Endodermal cell (in vitro differentiated cells): ENCODE measurements at regions not wholly inside any gene's neighbourhood (a gene's known extent, or its start where the extent isn't known, plus 50 kb on each side); places are given as distances from the start of the nearest gene placed in this dataset.

Source experiments
- DNase-seq: peaks from one replicate; pipeline ENCODE4 v3.0.0-alpha.2; 2017
- H3K27ac ChIP-seq: 2 replicates; pipeline ENCODE4 v1.5.1; 2013; ENCODE audit warnings: mild to moderate bottlenecking, low read depth, low read length, moderate library complexity
- H3K27me3 ChIP-seq: 2 replicates; pipeline ENCODE4 v1.6.1; 2013; ENCODE audit warnings: mild to moderate bottlenecking, low read length, moderate library complexity; ENCODE audit not compliant: insufficient read depth, control insufficient read depth, poor library complexity, severe bottlenecking
- H3K36me3 ChIP-seq: 2 replicates; pipeline ENCODE4 v1.7.0; 2013; ENCODE audit warnings: mild to moderate bottlenecking, low read length, moderate library complexity; ENCODE audit not compliant: control insufficient read depth, insufficient read depth
- H3K4me1 ChIP-seq: one replicate; pipeline ENCODE4 v1.7.0; 2013; ENCODE audit warnings: low read length; ENCODE audit not compliant: control insufficient read depth, insufficient read depth
- H3K4me3 ChIP-seq: 2 replicates; pipeline ENCODE4 v1.5.1; 2013; ENCODE audit warnings: mild to moderate bottlenecking, low read length, moderate library complexity
- H3K9ac ChIP-seq: 2 replicates; pipeline ENCODE4 v1.6.1; 2013; ENCODE audit warnings: mild to moderate bottlenecking, low read length, moderate library complexity; ENCODE audit not compliant: poor library complexity, severe bottlenecking; ENCODE audit errors: extremely low read depth
- H3K9me3 ChIP-seq: 2 replicates; pipeline ENCODE4 v1.6.1; 2013; ENCODE audit warnings: mild to moderate bottlenecking, low read length, moderate library complexity; ENCODE audit not compliant: control insufficient read depth
- H3K27ac Mint-ChIP-seq: 2 replicates; pipeline ENCODE4 v1.8.0; 2020; ENCODE audit warnings: mixed read lengths
- H3K27me3 Mint-ChIP-seq: 2 replicates; pipeline ENCODE4 v1.8.0; 2021; ENCODE audit warnings: mild to moderate bottlenecking, mixed read lengths; ENCODE audit not compliant: insufficient read depth
- H3K36me3 Mint-ChIP-seq: 2 replicates; pipeline ENCODE4 v1.8.0; 2020; ENCODE audit warnings: low read depth, mixed read lengths
- H3K4me1 Mint-ChIP-seq: 2 replicates; pipeline ENCODE4 v1.8.0; 2020; ENCODE audit warnings: mixed read lengths
- H3K4me3 Mint-ChIP-seq: 2 replicates; pipeline ENCODE4 v1.8.0; 2020; ENCODE audit warnings: mild to moderate bottlenecking, moderate library complexity, mixed read lengths
- H3K9me3 Mint-ChIP-seq: 2 replicates; pipeline ENCODE4 v1.8.0; 2020; ENCODE audit warnings: mild to moderate bottlenecking, mixed read lengths
- CTCF ChIP-seq: fragments of 200-600 bp; sonication (generic); conservative IDR thresholded peaks from 2 replicates; pipeline ENCODE4 v1.5.0; 2021; ENCODE audit warnings: antibody characterized with exemption, mild to moderate bottlenecking
- WGBS, 2 experiments: methylation state at CpG; one replicate each; pipeline versions ENCODE4 v1.1.5 to v1.1.7; 2013; ENCODE audit warnings: missing lambda C conversion rate in 2 of 2, mixed read lengths in 1 of 2; ENCODE audit not compliant: insufficient coverage in 1 of 2, insufficient read length in 1 of 2; 5-methylcytosine and 5-hydroxymethylcytosine counted together

GRCh38 chr4:148527571-148527970 is 85.4 kb upstream of the NR3C2 start:
- Histone ChIP-seq H3K9me3 (peaks cover 9% of the 10 kb centered on the region), H3K36me3 (no peaks in the 10 kb centered on the region), H3K9ac (no peak overlapping the region), H3K27ac (no peak overlapping the region), H3K4me3 (no peak overlapping the region), H3K4me1 (no peaks in the 10 kb centered on the region), H3K27me3 (no peaks in the 10 kb centered on the region)
- Mint-ChIP-seq H3K9me3 (peaks cover 17% of the 10 kb centered on the region), H3K4me3 (no peak overlapping the region), H3K36me3 (no peaks in the 10 kb centered on the region), H3K27me3 (peaks cover under 1% of the 10 kb centered on the region), H3K27ac (no peak overlapping the region), H3K4me1 (peaks cover 6% of the 10 kb centered on the region)
- no peak for TF ChIP-seq CTCF
- no peak for DNase-seq

GRCh38 chr4:148522995-148523394 is 80.8 kb upstream of the NR3C2 start:
- no peaks in the 10 kb centered on the region for H3K27me3 Mint-ChIP-seq
- no peak overlapping the region for H3K27ac Mint-ChIP-seq
- H3K36me3 Mint-ChIP-seq: no peaks in the 10 kb centered on the region
- TF ChIP-seq CTCF: no peak
- Histone ChIP-seq H3K4me1 (no peaks in the 10 kb centered on the region), H3K36me3 (no peaks in the 10 kb centered on the region), H3K9me3 (no peaks in the 10 kb centered on the region), H3K9ac (no peak overlapping the region), H3K4me3 (no peak overlapping the region), H3K27ac (no peak overlapping the region), H3K27me3 (no peaks in the 10 kb centered on the region)
- no peaks in the 10 kb centered on the region for H3K9me3 Mint-ChIP-seq
- H3K4me3 Mint-ChIP-seq: no peak overlapping the region
- H3K4me1 Mint-ChIP-seq: peaks cover 11% of the 10 kb centered on the region
- 83 to 98% methylated on average over 1 to 4 of the region's 4 CpGs for WGBS, 2 experiments
- no peak for DNase-seq

GRCh38 chr4:148515248-148515647 is 73.0 kb upstream of the NR3C2 start:
- Mint-ChIP-seq H3K4me3 (no peak overlapping the region), H3K27me3 (peaks cover 2% of the 10 kb centered on the region), H3K36me3 (no peaks in the 10 kb centered on the region), H3K4me1 (no peaks in the 10 kb centered on the region), H3K9me3 (no peaks in the 10 kb centered on the region), H3K27ac (no peak overlapping the region)
- H3K4me1 ChIP-seq: no peaks in the 10 kb centered on the region
- no peak overlapping the region for H3K9ac ChIP-seq
- no peak for DNase-seq
- no peaks in the 10 kb centered on the region for H3K27me3 ChIP-seq
- H3K4me3 ChIP-seq: no peak overlapping the region
- no peak for TF ChIP-seq CTCF
- no peaks in the 10 kb centered on the region for H3K9me3 ChIP-seq
- no peak overlapping the region for H3K27ac ChIP-seq
- no peaks in the 10 kb centered on the region for H3K36me3 ChIP-seq
- WGBS, 2 experiments: 80 to 100% methylated on average over 1 of the region's 1 CpG
